COLO668 (cell line): ENCODE measurements at regions not wholly inside any gene's neighbourhood (a gene's known extent, or its start where the extent isn't known, plus 50 kb on each side); places are given as distances from the start of the nearest gene placed in this dataset.

ENCODE experiments used
- DNase-seq: peaks from one replicate; lab custom pipeline; 2025; ENCODE audit not compliant: unreplicated experiment; lab: John Stamatoyannopoulos, UW

DNA sequence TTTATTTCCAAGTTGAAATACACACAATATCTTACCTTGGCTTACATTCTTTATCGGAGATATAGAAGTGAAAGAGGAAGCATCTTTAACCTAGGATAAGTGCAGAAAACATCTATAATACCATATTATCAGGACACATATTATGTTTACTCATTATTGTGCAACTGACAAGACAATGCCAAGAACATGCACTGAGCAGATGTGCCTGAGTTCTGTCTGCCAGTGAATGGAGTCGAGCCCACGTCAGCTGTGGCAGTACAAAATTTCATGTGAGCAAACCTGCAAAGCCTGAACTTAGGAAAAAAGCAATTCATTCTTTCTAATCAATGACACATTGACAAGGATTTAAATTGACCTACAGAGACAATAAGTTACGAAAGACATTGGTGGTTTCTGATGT, 154.4 kb downstream of the AXIN2 start:
- no peak for DNase-seq

DNA sequence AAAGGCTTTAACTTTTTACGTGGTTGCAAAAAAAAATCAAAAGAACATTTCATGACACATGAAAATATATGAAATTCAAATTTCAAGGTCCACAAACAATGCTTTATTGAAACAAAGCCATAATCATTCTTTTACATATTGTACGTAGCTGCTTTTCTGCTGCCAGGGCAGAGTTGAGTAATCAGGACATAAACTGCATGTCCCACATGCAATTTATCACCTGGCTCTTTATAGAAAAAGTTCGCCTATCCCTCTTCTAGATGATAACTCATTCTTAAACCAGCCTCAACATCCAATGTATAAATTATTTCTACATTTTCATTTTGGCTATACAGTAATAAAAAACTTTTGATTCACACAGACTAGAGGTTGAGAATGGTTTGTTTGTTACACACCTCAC, 154.9 kb downstream of the AXIN2 start:
- no peak for DNase-seq

DNA sequence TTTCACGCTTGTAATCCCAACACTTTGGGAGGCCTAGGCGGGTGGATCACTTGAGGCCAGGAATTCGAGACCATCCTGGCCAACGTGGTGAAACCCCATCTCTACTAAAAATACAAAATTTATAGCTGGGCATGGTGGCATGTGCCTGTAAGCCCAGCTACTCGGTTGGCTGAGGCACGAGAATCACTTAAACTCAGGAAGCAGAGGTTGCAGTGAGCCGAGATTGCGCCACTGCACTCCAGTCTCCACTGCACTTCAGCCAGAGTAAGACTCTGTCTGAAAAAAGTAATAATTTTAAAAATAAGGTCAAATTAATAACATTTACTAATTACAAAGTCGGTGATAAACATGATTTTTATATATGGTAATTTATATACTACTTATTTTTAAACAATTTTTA, 155.9 kb downstream of the AXIN2 start:
- no peak for DNase-seq

DNA sequence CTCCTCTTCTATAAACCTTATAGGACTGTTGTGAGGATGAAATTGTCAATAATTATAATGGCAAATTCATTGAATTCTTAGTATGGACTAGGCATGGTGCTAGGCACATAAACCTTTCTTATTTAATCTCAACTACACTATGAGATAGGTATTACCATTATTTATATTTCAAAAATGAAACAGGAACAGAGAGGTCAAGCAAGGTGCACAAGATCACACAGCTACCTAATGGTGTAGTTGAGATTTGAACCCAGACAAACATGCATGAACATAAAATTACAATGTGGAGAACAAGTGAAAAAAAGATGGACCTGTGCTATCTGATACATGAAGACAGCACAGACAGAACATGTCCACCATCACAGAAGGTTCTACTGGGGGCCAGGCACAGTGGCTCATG, 156.7 kb downstream of the AXIN2 start:
- no peak for DNase-seq

DNA sequence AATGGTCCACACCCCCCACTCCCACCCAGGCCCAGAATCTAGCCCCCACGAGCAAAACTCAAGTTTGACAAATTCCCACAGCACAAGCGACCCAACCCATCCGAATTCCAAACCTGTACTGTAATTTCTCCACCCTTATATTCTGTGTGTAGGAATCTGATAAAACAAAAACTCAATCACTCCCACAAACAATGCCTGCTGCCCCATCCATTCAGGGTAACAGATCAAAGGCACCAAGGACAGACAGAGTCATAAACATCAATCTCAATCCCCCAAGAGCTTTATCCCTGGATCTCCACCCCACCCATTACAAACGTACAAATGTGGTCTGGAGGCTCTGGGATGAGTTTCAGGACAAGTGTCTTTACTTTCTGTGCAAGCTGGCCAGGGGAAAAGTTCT, 157.8 kb downstream of the AXIN2 start:
- no peak for DNase-seq

DNA sequence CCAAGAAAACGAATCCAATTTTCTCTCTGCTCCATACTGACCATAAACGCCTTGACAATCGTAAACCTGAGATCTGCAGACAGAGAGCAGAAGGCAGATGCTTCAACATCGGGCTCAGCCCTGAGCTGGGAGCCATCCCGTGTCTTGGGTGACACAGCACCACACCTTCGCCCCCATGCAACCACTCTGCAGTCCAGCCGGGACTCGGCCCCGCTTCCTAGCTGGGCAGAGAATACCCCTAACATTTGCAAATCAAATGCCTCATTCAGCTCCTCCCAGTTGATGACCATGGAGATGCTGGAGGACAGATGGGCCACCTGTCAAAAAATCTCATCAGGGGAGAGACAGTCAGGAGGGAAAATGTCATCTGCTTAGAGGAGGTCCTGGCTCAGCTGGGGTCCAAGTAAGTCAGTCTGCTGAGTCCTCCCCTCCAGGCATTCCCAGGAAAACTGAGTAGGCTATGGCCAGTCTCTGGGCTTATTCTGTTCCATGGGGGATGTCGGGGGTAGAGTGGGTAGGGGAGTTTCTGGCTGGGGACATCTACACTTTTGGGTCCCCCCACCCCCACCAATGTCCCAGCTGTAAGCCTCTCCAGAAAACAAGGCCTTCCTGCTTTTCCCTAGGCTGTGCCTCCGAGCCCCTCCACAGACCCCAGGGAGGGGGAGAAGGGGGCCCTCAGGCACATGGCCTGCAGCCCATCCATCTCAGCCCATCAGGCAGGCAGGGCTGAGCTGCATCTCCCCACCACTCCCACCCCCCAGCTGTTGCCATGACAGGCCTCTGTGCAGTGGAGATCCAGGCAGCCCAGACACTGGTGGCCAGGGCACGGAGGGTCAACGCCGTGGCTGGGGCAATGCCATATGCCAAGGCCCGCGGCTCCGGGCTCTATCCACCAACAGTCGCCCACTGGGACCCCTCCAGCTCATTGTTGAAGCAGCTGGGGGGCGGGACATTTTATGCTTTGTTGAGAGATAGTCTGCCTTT, 158.6 kb downstream of the AXIN2 start:
- DNase-seq: no peak

DNA sequence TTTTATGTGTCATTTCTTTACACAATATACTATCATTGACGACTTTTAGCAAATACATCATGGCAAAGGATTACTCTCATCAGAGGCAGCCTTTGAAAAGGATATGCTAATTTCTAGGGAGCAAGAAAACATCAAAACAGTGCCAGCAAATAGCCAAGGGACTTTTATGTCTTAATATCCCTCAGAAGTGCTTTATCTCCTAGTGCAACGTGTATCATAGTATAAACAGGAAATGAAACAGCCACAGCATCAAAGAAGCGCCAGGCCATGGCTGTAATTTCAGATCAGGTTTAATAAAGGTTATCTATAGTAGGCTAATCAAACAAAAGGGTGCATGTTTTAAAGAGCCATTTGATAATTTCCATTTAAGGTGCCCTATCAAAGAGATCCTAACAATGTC, 159.9 kb downstream of the AXIN2 start:
- no peak for DNase-seq

DNA sequence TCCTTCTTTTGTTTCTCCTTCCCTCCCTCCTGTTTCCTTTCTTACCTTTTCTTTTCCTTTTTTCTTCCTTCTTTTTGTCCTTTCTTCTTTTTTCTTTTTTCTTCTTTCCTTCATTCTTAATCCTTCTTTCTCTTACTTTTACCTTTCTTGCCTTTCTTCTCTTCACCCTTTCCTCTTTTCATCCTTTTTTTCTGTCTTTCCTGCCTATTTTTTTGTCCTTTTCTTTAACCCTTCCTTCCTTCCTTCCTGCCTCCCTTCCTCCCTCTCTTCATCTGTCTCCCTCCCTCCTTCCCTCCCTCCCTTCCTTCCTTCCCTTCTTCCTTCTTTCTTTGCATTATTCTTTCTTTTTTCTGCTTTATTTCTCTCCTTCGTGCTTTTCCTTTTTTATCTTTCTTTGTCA, 160.7 kb downstream of the AXIN2 start:
- no peak for DNase-seq

DNA sequence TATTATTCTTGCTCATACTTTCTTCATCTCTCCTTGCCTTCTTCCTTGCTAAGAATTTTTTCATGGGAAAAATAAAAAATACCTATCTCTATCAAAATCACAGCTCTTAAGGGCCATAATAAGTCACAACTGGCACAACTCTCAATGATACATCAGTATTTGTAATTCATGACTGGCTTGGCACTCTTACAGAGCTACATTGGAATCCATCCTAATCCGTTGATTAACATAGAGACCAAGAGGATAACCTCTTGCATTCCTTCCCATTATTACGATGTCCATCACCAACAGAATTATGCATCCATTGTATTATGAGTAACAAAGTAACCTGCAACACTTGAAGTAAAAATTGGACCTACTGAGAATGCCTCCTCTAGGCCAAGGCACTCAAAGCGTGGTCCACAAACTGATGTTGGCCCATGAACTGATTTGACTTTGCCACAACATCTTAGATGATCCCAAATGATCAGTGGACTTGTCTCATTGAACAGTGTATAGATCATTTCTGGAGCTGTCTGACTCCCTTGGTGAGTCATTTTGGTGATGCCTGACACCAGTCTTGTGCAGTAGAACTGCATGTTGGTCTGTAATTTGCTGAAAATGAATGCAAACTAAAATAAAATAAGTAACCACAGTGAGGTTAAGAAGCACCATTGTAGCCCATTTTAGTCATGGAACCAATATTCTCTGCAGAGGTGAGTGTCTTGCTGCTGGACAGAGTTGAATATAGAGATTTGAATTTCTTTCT, 163.2 kb downstream of the AXIN2 start:
- no peak for DNase-seq

DNA sequence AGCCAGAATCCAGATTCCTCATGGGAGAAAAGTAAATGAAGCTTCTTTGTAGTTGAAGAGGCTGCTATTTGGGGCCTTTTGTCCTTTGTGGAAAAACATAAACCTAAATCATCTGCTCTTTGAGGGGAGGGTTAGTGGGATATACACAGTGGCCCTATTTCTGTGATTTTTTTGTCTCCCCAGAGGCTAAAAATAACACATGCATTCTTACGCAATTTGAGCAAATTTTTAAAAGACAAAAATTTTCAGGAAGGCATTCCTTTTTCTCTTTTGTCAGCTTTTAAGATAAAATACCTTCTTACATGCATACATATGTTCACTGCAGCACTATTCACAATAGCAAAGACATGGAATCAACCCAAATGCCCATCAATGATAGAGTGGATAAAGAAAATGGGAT, 165.5 kb downstream of the AXIN2 start:
- DNase-seq: no peak

DNA sequence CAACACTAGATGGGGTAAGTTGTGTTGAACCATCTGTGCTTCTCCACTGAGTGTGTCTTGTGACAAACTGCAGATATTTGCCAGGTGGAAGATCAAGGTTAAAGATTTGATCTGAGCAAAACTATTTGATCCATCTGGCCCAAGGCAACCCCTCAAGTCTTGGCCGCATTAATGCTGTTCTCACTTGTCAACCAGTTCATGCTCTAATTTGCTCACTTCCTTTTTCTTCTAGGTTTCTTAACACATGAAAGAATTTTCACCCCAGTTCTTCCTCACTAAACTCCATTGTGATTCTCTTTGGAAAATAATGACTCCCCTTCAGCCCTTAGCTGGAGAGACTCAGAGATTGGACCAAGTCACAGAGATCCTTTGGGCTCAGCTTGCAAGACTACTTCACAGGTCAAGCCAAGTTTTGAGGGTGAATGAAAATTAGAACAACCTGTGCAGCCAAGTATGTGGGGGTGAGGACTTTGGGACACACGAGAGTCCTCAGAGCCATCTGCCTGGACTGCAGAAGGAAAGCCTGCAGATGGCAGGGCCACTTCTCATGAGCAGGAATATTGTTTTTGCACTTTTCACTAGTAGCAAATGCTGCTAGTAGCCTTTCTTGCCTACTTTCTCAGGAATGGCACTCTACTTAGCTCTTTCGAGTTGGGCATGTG, 166.5 kb downstream of the AXIN2 start:
- DNase-seq: no peak

DNA sequence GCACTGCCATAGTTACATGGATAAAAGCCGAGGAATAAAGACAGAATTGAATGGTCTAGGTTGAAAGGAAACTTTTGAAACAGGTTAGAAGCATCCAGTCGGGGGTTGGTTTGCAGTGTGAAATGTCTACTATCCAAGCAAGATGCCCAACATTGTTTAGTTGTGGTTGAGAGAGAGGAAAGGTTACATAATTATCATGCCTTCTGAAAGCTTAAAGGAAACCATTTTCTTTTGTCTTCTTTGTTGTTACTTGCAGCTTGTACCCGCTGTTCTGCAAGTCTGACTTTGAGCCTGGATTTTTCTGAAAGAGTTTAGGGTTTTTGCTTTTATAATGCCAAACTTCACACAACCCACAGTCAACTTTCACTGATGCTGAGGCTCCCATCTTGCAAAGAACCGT, 167.9 kb downstream of the AXIN2 start:
- no peak for DNase-seq

DNA sequence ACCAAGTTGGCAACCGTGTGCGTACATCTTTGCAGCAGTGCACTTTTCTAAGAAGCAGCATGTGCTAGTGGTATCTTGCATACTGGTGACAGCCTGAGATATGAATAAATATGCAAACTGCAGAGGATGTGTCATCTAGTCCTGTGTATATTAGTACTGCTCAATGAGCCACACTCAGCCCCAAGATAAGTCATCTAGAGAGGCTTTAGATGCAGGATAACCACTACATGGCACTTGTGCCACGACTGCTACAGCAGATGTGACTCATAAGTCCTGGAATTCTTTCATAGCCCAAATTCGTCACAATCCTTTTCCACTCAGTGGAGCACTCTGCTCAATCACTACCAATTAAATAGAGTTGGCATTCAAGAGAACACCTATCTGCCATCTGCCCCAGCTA, 171.5 kb downstream of the AXIN2 start:
- DNase-seq: no peak

DNA sequence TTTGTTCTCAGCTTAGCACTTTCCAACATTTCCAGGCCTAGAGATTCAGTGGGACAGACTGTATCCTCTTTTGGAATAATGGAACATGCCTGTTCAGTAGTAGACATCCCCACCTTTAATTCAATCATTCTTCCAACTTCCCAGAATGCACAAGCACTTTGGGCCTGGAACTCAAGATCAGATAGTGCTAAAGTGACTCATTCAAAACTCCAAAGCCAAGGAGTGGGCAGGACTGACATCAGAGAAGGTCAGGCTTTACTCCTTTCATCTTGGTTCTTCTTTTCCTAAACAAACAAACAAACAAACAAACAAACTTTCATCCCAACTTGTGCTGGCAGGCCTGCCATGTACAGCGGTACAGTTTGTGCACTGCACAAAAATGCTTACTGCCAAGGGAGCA, 172.0 kb downstream of the AXIN2 start:
- DNase-seq: no peak

DNA sequence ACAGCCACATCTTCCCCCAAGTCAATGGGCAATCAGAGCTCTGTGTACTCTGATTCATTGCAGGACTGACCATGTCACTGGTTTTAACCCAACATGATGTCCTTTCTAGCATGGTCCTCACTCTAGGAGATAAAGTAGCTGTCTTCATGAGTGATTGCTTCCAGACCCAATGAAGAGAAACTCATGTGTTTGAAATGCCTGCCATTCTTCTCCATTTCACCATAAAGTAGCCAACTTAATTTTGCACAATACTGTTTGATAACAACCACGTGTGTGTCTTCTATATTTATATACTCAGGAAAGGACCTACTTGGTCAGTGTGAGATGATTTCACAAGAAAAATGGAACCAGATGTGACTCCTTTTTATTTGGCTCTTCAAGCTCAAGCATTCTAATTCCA, 172.5 kb downstream of the AXIN2 start:
- no peak for DNase-seq

DNA sequence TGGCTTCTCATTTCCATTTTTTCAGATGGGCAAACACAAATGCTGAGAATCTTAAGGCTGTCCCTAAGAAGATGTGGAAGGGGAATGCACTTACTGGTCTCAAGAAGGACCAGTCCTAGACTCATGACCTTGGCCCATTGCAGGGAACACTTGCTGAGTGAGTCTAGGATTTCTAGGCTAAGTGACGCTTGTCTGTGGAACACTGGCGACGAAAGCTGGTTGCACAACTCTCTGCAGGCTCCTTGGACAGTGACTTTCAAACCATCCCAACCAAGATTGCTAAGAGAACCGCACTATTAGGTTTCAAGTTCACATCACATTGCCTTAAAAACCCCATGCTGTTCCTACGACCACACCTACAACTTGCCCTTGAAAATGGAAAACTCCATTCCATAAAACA, 174.1 kb downstream of the AXIN2 start:
- DNase-seq: no peak

DNA sequence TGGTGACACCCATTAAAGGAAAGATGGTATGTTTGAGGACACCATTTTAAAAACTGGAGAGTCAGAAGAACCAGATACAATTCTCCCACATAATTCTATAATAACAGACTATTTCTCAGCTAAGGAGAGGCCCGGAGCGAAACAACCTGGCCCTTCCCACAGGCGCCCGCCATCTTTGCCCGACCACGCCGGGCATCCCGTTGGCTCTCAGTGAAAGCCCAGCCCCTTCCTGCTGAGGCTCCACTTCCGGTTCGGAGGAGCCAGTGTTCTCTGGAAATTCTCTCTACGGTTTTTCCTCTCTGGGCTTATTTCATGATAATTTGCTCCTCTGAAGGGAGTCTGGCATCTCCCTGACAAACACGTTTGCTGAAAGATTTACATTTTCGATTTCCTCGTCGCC, 175.7 kb downstream of the AXIN2 start:
- DNase-seq: no peak

DNA sequence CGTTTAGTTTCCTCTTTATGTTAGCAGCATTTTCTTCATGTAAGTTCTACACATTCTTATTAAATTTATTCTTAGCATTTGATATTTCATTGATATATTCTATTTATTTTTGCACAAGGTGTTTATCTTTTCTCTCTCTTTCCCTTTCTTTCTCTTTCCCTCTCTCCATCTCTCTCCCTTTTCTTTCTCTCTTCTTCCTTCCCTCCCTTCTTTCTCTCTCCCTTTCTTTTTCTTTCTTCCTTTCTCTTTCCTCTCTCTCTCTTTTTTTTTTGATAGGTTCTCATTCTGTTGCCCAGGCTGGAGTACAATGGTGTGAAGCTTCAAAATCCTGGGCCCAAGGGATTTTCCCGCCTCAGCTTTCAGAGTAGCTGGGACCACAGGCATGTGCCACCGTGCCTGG, 176.4 kb downstream of the AXIN2 start:
- no peak for DNase-seq

DNA sequence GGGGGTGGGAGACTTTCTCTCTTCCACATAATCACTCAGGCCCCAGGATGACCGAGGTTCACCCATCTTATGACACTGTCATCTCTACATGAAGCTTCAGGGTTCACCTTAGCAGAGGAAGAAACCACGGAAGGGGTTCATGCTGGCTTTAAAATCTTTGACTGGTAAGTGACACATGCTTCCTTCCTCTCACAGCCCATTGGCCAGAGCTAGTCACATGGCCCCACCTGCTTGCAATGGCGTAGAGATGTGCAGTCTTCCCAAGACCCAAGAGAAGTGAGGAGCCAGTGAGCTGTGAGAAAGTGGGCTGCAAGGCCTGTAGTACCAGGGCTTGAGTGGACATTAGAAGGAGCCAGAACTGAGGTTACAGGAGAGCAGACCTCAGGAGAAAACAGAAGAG, 180.3 kb downstream of the AXIN2 start:
- no peak for DNase-seq

DNA sequence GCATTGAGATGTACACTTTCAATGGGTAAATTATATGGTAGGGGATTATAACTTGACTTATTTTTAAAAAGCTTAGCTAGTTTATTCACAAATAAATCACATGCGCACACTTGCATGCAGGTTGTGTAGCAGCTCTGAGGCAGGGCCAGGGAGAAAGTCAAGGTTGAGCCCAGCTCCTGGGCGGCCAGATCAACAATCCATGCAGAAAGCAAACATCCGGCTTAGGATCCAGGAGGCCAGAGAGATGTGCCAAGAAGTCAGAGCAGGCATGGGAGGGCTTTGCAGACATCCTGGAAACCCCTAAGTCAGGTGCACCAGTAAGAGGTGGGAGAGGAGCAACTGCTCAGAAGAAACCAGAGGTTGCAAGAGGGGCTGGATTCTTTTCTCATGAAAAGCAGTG, 186.5 kb downstream of the AXIN2 start:
- DNase-seq: no peak

DNA sequence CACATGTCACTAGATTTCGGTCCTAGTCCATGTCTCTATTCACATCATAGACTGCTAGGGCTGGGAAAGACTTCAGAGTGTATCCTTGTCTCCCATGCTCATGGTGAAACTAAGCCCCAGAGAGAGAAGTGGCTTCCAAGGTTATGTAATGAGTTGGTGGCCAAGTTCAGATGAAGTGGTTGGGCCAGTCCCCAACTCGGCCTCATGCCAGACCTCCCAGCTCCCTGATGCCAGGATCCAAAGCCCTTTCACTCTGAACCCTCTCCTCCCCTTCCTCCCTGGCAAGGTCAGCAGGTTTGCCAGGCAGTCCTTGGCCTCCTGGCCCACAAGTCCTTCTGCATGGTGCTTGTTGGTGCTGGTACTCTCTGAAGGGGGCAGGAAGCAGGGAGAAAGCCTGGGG, 189.7 kb downstream of the AXIN2 start:
- DNase-seq: no peak

DNA sequence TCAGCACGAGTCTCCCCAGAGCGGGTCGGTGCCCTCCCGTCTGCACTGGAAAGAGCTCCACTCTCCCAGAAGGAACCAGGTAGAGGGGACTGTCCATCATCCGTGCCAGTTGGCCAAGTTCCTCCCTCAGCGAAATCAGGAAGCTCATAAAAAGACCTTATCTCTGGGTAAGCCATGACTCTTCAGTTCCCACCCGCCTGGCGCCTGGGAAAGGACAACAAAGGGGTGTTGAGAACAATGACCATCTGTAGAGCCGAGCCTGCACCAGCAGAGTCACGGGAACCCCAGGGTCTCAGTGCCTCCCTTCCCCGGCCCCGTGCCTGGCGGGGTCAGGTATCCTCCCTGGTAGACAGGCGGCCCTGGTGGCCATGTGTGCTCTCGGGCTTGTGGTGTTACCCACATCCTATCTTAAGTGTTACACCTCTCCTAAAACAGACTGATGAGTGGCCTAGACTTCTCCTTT, 190.7 kb downstream of the AXIN2 start:
- no peak for DNase-seq
